Fibroblast of peridontal ligament (primary cell): ENCODE measurements at regions not wholly inside any gene's neighbourhood (a gene's known extent, or its start where the extent isn't known, plus 50 kb on each side); places are given as distances from the start of the nearest gene placed in this dataset.
"Not testable (repeated sequence)": the region's sequence is repeated elsewhere in the genome, so short reads cannot be mapped to it uniquely, and the experiment has no call there.

Source experiments
- DNase-seq: peaks from one replicate; pipeline ENCODE4 v3.0.0-alpha.2; 2010; ENCODE audit errors: extremely low read depth

- no peak for DNase-seq
Measured at GRCh38 chr6:11407414-11407813, 130.1 kb upstream of the TMEM170B start.

DNA sequence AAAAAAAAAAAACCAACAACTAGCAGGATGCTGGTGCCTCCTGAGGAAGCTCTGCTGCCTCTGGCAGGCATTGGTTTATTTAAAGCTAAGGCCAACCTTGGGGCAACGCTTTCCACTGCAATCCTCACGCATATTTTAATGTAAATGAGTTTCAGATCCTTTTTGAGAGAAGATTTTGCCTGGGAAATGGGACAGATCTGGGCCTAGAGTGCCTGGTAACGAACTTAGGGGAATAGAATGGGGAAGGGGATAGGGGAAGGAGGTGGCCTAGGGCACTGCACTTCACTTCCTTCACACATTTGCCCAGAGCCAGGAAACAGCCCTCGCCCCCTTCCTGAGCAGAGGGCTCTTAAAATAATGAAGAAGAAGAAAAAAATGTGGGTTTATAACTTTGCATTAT lies 132.7 kb upstream of the TMEM170B start:
- no peak for DNase-seq

DNA sequence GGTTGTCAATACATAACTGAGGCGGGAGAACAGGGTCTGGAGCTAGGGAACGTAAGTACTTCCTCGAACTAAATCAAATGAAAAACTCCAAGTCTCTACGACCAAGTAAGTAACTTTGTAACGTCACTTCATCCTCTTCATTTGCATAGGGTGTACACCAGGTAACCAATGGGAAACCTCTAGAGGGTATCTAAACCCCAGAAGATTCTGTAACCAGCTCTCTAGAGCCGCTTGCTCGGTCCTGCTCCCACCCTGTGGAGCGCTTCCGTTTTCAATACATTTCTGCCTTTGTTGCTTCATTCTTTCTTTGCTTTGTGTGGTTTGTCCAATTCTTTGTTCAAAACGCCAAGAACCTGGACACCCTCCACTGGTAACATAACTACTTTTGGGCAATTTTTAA lies 133.5 kb upstream of the TMEM170B start:
- DNase-seq = no peak

DNA sequence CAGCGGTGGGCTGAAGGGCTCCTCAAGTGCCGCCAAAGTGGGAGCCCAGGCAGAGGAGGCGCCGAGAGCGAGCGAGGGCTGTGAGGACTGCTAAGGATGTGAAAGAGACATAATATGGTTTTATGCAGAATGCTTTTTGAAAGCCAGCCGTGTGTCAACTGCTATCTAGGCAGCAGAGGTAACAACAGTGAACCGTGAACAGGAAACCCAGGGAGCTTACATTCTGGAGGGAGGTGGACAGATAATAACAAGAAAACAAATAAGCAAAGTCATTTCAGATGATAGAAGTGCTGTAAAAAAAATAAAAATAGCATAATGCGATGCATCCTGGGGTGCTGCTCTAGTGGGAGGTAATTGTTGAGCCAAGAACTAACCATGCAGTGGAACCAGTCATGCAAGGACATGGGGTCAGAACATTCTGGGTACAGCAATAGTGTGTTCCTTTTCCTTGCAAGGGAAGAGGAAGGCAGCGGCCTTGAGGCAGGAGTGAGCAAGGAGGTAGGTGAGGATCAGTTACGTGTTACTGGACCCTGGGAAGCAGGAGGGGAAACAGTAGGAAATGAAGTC lies 134.4 kb upstream of the TMEM170B start:
- no peak for DNase-seq

- DNase-seq = not testable (repeated sequence)
Measured at GRCh38 chr6:11402581-11402980, 135.0 kb upstream of the TMEM170B start.

DNA sequence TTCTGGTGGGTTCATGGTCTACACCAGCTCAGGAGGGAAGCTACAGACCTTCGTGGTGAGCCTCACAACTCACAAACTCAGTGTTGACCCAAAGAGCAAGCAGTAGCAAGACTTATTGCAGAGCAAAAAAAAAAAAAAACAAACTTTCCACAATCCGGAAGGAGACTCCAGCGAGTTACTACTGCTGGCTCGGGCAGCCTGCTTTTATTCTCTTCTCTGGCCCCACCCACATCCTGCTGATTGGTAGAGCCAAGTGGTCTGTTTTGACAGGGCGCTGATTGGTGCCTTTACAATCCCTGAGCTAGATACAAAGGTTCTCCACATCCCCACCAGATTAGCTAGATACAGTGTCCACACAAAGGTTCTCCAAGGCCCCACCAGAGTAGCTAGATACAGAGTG lies 135.6 kb upstream of the TMEM170B start:
- not testable (repeated sequence) for DNase-seq

DNA sequence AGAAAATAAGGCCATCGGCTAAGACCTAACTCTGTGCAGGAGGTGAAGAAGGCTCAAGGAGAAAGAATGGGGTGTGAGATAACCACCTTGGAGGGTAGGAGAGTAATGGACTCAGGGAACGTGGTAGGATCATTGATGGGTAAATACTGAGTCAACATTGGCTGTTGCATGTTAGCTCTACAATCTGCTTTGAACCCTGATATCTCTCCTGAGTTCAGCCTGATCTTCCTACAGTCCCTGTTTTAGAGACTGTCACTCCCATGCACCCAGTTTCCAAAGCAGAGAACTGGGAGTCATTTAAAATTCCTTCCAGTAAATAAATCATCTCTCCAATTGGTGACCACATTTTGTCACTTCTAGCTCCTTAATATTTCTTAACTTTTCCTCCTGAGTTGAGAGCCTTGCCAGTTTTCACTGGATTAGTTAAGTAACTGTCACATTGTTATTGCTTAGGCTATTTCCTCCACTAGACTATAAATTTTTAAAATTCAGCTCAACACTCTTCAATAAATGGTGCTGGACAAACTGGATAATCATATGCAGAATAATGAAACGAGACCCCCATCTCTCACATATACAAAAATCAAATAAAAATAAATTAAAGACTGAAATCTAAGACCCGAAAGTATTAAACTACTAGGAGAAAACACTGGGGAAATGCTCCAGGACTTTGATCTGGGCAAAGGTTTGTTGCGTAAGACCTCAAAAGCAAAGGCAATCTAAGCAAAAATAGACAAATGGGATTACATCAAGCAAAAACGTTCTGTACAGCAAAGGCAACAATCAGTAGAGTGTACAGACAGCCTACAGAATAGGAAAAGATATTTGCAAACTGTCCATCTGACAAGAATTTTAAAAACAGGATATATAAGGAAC lies 138.9 kb upstream of the TMEM170B start:
- DNase-seq = peak; percentile 43

GRCh38 chr6:11397622-11398450 lies 139.7 kb upstream of the TMEM170B start:
- no peak for DNase-seq

- no peak for DNase-seq
Measured at GRCh38 chr6:11396860-11397259, 140.7 kb upstream of the TMEM170B start.

DNA sequence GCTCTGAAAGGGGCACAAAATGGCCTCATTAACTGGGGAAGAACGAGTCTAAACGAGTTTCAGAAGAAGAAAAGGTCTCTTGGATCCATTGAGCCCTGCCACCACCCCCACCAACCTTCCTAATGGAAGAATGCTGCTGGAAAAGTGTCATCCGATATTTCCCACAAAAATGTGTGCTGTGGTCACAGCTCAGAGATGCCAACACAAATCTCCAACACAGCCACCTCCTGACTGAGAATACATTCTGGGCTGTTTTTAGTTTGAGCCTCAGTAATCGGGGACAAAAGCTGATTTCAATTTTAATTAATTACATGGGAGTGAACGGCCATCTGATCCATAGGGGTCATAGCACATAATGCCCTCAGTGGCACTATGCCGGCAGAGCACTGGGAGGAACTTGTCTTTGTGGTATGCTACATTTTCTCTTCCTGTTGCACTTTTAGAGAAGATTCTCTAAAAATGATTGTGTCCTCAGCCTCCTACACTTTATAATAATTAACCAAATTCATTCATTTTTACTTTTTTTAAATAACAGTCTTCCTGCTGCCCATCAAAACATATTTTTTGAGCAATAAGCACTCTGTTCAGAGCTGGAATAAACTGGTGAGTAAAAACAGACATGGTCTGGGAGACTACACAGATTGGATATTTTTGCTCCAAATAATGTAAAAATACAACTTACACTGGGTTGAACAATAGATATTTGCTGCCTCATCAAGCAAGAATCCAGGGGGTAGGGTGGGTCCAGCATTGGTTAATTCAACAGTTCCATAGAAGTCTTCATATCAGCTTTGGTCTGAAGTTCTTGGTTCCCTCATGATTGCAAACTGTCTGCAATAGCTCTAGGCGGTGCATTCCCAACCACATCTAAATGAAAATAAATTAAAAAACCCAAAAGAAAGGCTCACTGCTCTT lies 143.6 kb upstream of the TMEM170B start:
- peak; percentile 63 for DNase-seq

GRCh38 chr6:11392778-11393507 lies 144.6 kb upstream of the TMEM170B start:
- no peak for DNase-seq

GRCh38 chr6:11391934-11392777 lies 145.4 kb upstream of the TMEM170B start:
- DNase-seq = no peak

DNA sequence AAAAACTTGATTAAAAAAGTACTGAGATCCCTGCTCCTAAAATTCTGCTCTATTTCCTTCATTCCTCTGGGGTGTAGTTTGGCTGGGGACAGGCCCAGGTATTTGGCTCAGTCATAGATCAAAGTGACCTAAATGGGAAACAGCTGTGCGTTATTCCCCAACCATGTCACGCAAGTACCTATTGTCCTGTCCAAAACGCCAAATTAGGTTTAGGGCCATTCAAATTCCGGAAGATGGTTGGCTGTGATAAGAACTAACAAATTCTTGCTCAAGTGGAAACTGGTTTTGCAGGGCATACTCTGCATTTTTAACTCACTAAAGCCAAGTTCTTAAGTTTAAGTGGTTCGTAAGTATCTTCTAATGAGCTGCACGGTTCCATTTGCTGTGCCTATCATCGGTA lies 147.6 kb upstream of the TMEM170B start:
- no peak for DNase-seq

DNA sequence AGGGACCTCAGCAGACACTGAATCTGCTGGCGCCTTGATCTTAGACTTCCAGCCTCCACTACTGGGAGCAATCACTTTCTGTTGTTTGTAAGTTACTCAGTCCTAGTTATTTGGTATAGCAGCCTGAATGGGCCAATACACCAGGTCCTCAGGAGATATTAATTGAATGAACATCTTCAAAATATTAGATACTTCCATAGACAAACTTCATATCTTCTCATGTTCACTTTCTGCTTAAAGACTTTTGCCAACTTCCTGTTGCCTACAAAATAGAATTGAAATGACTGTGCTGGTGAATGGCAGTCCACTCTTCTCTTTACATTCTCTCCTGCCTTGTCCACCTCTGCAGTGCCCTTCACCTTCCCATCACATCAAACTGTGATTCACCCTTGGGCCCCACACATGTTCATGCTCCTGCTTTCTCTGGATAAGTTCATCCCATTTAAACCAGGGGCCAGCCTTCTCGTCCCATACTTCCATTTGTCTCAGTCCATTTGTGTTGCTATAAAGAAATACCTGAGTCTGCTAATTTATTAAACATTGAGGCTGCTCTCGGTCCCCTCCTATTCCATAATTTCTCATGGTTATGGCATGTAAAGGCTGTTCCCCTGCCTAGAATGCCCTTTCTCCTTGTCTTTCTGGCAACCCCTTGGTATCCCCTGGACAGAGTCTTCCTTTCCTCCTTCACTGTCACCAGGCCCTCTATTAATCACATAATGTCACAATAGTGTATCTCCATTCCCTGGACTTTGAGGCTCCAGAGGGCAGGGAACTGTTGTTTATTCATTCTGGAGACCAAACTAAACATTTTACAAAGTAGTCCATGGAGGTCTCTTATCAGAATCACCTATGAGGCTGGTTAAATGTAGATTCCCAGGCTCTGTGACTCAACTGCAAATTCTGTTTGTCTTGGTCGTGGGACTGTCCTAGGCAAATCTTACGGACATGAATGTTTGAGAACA lies 148.3 kb upstream of the TMEM170B start:
- DNase-seq = no peak

- DNase-seq = no peak
Measured at GRCh38 chr6:11387707-11388430, 149.7 kb upstream of the TMEM170B start.

DNA sequence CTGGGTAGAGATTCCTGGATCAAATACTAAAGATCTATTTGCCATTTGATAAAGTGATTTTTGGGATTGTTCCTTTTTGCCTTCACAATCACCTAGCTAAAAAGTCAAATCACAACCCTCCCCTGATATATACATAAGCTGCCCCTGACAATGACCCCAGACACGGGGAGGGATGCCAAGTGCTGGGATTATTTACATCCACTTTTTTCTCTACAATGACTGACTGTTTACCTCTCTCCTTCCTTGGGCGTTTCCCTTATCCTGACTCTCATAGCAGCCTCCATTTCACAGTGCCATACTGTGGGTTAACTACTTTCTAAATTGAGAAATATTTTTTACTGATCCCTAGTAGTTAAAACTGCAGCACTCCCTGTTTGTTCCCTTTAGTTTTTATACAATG lies 150.8 kb upstream of the TMEM170B start:
- DNase-seq = no peak

DNA sequence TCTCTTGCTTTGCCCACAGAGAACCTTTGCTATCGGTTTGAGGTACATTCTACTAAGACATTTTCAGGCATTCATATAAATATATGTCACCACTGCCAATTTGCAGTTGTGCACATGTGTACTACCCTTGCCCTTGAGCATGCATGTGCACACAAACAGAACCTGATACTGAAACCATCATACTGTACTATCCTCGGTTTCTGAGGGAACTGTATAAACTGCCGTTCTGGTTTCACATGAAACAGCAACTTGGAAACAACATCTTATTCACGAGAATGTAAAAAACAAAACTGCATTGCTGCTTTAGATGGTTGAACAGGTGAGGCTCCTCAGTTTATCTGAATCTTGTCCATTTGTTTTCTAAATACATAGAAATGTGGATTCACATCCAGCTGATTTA lies 151.2 kb upstream of the TMEM170B start:
- no peak for DNase-seq
